Activated CD4-positive, alpha-beta T cell treated with anti-CD3 and anti-CD28 coated beads for 48 hours (primary cell): ENCODE measurements at regions not wholly inside any gene's neighbourhood (a gene's known extent, or its start where the extent isn't known, plus 50 kb on each side); places are given as distances from the start of the nearest gene placed in this dataset.
"Not testable (repeated sequence)": the region's sequence is repeated elsewhere in the genome, so short reads cannot be mapped to it uniquely, and the experiment has no call there.

Experiments used
- DNase-seq: peaks from one replicate; pipeline ENCODE4 v3.0.0-alpha.2; 2020

GRCh38 chr1:233435622-233436021 lies 108.1 kb downstream of the MAP3K21 start:
- DNase-seq = no peak

GRCh38 chr1:233439721-233440120 lies 112.2 kb downstream of the MAP3K21 start:
- DNase-seq = no peak

DNA sequence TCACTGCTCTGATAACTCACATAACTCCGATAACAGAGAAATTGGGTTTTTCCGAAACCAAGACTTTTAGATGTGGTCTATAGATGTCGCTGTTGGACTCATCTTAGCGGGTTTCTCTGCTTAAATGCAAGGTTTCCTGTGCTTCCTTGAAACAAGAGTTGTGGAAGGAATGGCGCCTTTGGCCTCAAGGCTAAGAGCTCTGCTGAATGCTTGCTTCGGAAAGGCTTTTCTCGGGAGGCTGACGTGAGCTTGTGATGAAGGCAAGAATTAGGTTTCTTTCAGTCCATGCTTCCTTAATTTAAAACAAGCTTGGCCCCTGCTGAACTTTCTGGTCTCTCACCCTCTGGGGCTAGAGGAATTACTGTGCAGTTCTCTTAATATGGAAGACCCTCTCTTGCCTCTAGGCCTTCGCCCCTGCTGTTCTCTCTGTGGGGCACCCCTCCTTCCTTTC lies 113.5 kb downstream of the MAP3K21 start:
- DNase-seq = no peak

DNA sequence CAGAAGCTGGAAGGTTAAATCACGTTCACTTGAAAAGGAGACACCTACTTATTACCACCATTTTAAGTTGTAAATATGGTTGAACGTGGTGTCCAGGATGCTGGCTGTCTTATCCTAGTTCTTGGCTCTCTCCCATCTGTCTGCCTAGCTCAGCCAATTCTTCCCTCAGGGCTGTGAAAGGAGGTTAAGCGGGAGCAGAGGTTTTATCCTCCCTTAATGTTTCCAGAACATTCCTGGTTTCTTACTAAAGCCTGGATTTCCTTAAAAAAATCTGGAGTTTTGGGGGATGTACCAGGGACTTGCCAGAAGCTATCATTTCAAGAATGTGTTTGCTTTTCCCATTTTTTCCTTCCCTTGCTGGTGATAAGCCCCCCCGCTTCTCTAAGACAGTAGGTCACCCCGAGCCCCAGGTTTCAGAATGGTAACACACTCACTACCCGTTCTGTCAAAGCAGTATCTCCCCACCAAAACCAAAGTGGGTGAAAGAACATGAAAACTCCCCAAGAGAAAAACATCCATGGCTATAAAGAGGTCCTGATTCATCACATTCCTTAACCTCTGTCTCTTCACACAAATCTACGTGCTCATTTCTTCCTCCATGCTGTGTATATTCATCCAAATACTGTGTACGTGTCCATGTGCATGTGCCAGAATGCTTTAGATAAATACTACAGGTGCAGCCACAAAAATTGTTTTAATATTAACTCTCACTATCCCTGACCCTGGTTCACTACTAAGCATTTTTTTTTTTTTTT lies 114.7 kb downstream of the MAP3K21 start:
- DNase-seq = no peak

DNA sequence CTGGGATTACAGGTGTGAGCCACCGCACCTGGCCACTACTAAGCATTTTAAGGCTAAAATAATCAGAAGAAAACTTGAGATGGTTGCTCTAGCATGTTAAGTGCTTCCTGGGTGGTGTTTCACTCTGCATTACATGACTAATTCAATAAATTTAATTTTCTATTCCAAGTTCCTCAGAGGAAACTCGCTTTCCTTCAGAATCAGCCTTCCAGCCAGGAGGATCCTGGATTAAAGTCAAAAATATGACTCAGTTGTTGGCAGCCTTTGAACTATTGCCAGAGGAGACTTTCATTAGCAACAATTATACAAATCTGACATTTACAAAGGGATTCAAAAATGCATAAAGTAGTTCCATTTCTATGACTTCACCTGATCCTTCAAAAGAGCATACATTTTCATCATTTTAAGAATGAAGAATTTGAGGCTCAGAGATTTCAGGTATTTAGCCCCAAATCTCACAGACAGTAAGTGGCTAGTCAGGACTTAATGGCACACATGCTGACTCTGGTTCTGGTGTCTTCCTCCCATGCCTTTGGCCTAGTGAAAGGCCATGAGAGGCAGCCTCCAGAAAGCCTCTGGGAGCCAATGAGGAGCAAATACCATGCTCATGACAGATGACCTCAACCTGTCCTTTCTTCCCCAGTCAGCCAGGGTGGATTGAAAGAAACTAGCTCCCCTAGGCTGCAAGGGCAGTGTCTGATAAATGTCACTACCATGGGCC lies 115.7 kb downstream of the MAP3K21 start:
- no peak for DNase-seq

- DNase-seq = no peak
Observed at GRCh38 chr1:233444484-233444883, 117.0 kb downstream of the MAP3K21 start.

GRCh38 chr1:233445737-233446136 lies 118.2 kb downstream of the MAP3K21 start:
- no peak for DNase-seq

GRCh38 chr1:233446935-233447334 lies 119.4 kb downstream of the MAP3K21 start:
- DNase-seq = no peak

- DNase-seq = no peak
Observed at GRCh38 chr1:233448109-233448689, 120.7 kb downstream of the MAP3K21 start.

DNA sequence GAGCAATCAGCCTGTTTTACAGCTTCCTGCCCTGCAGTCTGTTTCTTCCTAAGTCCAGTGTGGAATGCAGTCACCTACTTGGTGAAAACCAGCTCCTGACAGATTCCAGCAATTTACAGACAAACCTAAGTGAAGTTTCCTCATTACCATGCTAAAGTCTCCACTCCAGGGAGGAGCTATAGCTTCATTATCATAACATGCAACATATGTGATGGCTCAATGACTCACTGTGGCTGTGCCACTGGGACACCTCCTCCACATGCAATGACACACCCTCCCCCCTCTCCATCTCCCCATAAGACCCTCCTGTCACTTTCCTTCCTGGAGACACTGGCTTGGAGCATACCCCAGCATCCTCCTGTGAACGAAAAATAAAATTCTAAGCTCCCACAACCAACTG lies 125.2 kb downstream of the MAP3K21 start:
- DNase-seq = no peak

DNA sequence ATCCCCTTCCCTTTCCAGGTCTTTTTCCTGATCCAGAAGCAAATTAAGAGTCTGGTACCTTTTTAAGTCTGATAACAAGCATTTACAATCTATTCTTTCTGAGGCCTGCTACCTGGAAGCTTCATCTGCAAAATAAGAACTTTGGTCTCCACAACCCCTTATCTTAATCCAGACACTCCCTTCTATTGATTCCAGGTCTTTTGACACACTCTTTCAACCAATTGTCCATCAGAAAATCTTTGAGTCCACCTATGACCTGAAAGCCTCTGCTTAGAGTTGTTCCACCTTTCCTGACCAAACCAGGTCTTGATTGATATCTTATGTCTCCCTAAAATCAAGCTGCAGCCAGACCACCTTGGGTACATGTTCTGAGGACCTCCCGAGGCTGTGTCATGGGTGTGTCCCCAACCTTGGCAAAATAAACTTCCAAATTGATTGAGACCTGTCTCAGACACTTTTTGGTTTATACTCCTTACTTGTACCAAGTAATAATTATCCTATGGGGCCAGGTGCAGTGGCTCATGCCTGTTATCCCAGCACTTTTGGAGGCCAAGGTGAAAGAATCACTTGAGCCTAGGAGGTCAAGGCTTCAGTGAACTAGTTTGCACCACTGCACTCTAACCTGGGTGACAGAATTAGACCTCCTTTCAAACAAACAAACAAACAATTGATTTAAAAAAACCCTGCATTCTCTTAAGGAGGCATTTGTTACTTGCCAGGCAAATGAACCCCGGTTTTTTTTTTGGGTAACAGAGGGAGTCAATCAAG lies 126.1 kb downstream of the MAP3K21 start:
- no peak for DNase-seq

- DNase-seq = no peak
Observed at GRCh38 chr1:233459470-233459945, 132.0 kb downstream of the MAP3K21 start.

DNA sequence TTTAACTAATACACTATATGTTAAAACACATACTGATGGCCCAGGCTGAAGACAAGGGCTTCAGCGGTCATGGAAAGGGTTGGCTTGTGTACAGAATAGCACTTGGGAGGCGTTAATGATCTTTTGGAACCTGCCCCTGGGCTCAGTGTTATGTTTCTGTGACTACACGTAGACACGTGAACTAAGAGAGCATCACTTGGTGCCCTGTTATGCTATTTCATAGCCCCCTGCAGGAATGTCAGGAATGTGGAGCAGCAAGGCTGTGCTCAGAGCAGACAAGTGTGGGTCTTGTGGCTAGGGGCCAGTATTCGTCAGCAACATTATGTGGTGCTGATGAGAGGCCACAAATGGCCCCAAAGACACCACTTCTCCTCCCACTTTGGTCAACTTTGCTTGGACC lies 132.4 kb downstream of the MAP3K21 start:
- no peak for DNase-seq

DNA sequence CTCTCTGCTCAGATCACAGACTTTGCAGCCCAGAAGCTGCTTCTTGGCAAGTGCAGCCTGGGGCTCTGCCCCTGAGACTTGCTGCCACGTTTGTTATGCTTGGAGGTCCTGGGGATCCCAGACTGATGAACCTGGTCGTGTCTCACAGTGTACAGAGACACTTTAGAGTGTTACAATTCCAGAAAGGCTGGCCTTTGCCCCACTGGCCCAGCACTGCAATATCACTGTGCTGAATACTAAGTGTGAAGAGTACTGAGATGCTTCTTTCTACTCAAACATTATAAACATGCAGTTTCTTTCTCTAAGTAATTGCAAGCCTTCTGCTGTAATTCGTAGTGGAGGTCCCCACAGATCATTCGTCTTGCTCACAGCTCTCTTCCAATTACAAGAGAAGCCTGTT lies 133.2 kb downstream of the MAP3K21 start:
- DNase-seq = no peak

- DNase-seq = no peak
Observed at GRCh38 chr1:233461847-233462246, 134.3 kb downstream of the MAP3K21 start.

- DNase-seq = no peak
Observed at GRCh38 chr1:233463333-233463732, 135.8 kb downstream of the MAP3K21 start.

DNA sequence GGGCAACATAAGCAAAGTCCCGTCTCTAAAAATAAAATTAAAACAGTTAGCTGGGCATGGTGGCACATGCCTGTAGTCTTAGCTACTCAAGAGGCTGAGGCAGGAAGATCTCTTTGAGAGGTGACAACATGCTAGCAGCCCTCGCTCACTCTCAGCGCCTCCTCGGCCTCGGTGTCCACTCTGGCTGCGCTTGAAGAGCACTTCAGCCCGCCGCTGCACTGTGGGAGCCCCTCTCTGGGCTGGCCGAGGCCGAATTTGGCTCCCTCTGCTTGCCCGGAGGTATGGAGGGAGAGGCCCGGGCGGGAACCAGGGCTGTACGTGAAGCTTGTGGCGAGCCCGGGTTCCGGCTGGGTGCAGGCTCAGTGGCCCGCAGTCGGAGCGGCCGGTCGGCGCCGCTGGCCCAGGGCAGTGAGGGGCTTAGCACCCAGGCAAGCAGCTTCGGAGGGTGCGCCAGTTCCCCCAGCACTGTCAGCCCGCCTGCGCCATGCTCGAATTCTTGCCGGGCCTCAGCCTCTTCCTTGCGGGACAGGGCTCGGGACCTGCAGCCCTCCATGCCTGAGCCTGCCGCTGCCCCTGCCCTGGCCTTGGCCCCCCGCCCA lies 138.3 kb downstream of the MAP3K21 start:
- no peak for DNase-seq

DNA sequence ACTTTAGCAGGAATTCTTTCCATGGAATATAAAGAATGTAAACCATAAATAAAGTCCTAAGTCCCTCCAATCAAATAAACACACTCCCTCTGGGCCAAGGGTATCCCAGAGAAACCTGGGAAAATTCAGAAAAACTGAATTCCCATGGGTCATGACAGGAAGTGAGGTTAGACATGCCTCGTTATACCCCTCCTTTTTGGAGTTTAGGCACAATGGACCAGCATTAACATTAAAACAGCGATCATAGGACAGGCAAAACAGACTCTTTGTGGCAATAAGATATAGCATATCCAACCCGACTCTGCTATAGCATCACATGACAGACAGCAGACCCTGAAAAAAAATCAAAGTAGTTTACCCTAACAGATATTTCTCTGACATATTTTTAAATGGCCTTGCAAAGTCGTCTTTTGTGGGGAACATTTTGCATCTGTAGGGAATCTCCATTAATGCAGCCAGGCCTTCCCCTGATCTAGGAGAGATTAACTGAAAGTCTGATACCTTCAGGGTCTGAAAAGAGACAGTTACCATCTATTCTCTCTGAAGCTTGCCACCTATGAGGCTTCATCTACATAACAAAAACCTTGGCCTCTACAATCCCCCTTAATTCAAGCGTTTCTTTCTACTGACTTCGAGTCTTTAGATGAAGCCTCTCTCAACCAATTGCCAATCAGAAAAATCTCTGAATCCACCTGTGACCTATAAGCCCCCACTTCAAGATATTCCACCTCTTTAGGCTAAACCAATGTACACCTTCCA lies 143.0 kb upstream of the KCNK1 start:
- DNase-seq = no peak

DNA sequence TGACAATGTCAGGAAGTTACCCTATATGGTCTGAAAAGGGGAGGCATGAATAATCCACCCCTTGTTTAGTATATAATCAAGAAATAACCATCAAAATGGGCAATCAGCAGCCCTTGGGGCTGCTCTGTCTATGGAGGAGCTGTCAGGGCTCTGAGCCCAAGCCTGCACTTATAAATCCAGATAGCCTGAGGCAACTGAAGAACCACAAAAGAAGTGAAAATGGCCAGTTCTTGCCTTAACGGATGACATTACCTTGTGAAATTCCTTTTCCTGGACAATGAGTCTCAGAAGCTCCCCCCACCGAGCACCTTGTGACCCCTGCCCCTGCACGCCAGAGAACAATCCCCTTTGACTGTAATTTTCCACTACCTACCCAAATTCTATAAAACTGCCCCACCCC lies 142.1 kb upstream of the KCNK1 start:
- DNase-seq = not testable (repeated sequence)

- not testable (repeated sequence) for DNase-seq
Observed at GRCh38 chr1:233472796-233473195, 141.1 kb upstream of the KCNK1 start.

DNA sequence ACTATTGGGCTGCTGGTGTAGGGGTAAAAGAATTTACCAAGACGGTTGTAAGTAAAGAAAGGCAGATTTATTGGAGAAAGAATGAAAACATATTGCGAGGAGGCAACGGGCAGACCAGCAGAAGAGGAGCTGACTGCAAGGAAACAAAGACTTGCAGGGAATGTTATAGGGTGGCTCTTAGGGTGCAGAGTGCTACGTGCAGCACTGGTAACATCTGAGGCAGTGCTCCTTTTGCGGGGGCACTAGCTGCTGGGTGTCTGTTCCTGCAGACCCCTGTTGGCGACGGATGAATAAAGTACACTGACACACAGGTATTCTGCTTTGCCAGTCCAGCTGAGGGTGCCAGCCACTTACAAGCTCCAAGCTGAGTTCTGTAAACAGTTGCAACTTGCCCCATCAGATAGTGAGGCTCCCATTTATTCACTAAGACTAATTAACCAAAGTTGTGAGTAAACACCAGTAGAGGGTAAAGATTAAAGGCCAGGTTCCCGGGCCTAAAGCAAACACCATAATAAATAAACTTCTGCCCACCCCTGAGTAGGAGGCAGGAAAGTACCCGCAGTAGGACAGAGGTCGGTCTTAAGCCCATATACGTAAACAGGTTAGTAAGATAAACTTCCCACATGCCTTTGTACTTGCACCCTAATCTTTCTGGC lies 140.2 kb upstream of the KCNK1 start:
- no peak for DNase-seq
